Activated CD8-positive, alpha-beta memory T cell treated with anti-CD3 and anti-CD28 coated beads, Interleukin-2, amount 10 ng/mL, durations not matched to agents 7 days and 5 days (primary cell): ENCODE measurements at regions not wholly inside any gene's neighbourhood (a gene's known extent, or its start where the extent isn't known, plus 50 kb on each side); places are given as distances from the start of the nearest gene placed in this dataset.
"Not testable (repeated sequence)": the region's sequence is repeated elsewhere in the genome, so short reads cannot be mapped to it uniquely, and the experiment has no call there.

ENCODE experiments used
- ATAC-seq: fragments of 150-1000 bp; cut with Tn5 transposase; one replicate; pipeline ENCODE4 v1.10.0; 2021; ENCODE audit warnings: moderate library complexity
- CTCF ChIA-PET: fragments of 350-600 bp; sonication (Branson Sonifier 250); formaldehyde crosslinking; loops from one replicate; lab custom pipeline; 2021; ENCODE audit warnings: antibody characterized with exemption; lab: Charles Lee
- DNase-seq: peaks from one replicate; pipeline ENCODE4 v3.0.0-alpha.2; 2020
- H3K27ac Mint-ChIP-seq: one replicate; pipeline ENCODE4 v1.8.0; 2021; ENCODE audit warnings: mild to moderate bottlenecking, mixed read lengths
- H3K27me3 Mint-ChIP-seq: one replicate; pipeline ENCODE4 v1.8.0; 2021; ENCODE audit warnings: mixed read lengths
- H3K36me3 Mint-ChIP-seq: one replicate; pipeline ENCODE4 v1.8.0; 2021; ENCODE audit warnings: mild to moderate bottlenecking, mixed read lengths
- H3K4me1 Mint-ChIP-seq: one replicate; pipeline ENCODE4 v1.8.0; 2021; ENCODE audit warnings: mixed read lengths
- H3K4me3 Mint-ChIP-seq: one replicate; pipeline ENCODE4 v1.8.0; 2021; ENCODE audit warnings: mild to moderate bottlenecking, moderate library complexity, mixed read lengths
- H3K9me3 Mint-ChIP-seq: one replicate; pipeline ENCODE4 v1.8.0; 2022; ENCODE audit warnings: low read depth, mixed read lengths

- DNase-seq, H3K27ac Mint-ChIP-seq, ATAC-seq, CTCF ChIA-PET, H3K4me3 Mint-ChIP-seq, H3K4me1 Mint-ChIP-seq, H3K27me3 Mint-ChIP-seq, H3K9me3 Mint-ChIP-seq, H3K36me3 Mint-ChIP-seq: not testable (repeated sequence)
Measured at GRCh38 chr21:10416691-10417447, 104.5 kb upstream of the TPTE start.

GRCh38 chr21:10417551-10418002, 103.8 kb upstream of the TPTE start:
- ATAC-seq, CTCF ChIA-PET, H3K9me3 Mint-ChIP-seq, H3K4me3 Mint-ChIP-seq, H3K36me3 Mint-ChIP-seq, H3K27ac Mint-ChIP-seq, H3K27me3 Mint-ChIP-seq, DNase-seq, H3K4me1 Mint-ChIP-seq: not testable (repeated sequence)

- H3K27ac Mint-ChIP-seq, DNase-seq, H3K36me3 Mint-ChIP-seq, H3K9me3 Mint-ChIP-seq, CTCF ChIA-PET, ATAC-seq, H3K4me3 Mint-ChIP-seq, H3K4me1 Mint-ChIP-seq, H3K27me3 Mint-ChIP-seq: not testable (repeated sequence)
Measured at GRCh38 chr21:10418250-10419048, 102.9 kb upstream of the TPTE start.

- H3K4me1 Mint-ChIP-seq, H3K4me3 Mint-ChIP-seq, H3K9me3 Mint-ChIP-seq, CTCF ChIA-PET, H3K36me3 Mint-ChIP-seq, DNase-seq, H3K27me3 Mint-ChIP-seq, H3K27ac Mint-ChIP-seq, ATAC-seq: not testable (repeated sequence)
Measured at GRCh38 chr21:10421199-10421598, 100.2 kb upstream of the TPTE start.

- H3K9me3 Mint-ChIP-seq, H3K27me3 Mint-ChIP-seq, H3K4me3 Mint-ChIP-seq, CTCF ChIA-PET, ATAC-seq, H3K36me3 Mint-ChIP-seq, DNase-seq, H3K27ac Mint-ChIP-seq, H3K4me1 Mint-ChIP-seq: not testable (repeated sequence)
Measured at GRCh38 chr21:10421601-10422000, 99.8 kb upstream of the TPTE start.

- H3K9me3 Mint-ChIP-seq, H3K4me3 Mint-ChIP-seq, H3K4me1 Mint-ChIP-seq, ATAC-seq, H3K27ac Mint-ChIP-seq, H3K36me3 Mint-ChIP-seq, CTCF ChIA-PET, H3K27me3 Mint-ChIP-seq, DNase-seq: not testable (repeated sequence)
Measured at GRCh38 chr21:10424097-10424886, 97.1 kb upstream of the TPTE start.

- DNase-seq, H3K4me1 Mint-ChIP-seq, H3K36me3 Mint-ChIP-seq, H3K27me3 Mint-ChIP-seq, CTCF ChIA-PET, ATAC-seq, H3K27ac Mint-ChIP-seq, H3K4me3 Mint-ChIP-seq, H3K9me3 Mint-ChIP-seq: not testable (repeated sequence)
Measured at GRCh38 chr21:10424887-10425145, 96.6 kb upstream of the TPTE start.

GRCh38 chr21:10425856-10426255, 95.5 kb upstream of the TPTE start:
- no peaks in the 10 kb centered on the region for H3K36me3 Mint-ChIP-seq
- no peak overlapping the region for H3K4me3 Mint-ChIP-seq
- H3K4me1 Mint-ChIP-seq = no peaks in the 10 kb centered on the region
- H3K27ac Mint-ChIP-seq = no peak overlapping the region
- no peaks in the 10 kb centered on the region for H3K27me3 Mint-ChIP-seq
- ATAC-seq (no peak), DNase-seq (no peak)
- CTCF ChIA-PET = no interaction called here
- H3K9me3 Mint-ChIP-seq = no peaks in the 10 kb centered on the region

- H3K27me3 Mint-ChIP-seq, DNase-seq, H3K36me3 Mint-ChIP-seq, CTCF ChIA-PET, H3K27ac Mint-ChIP-seq, H3K4me1 Mint-ChIP-seq, ATAC-seq, H3K9me3 Mint-ChIP-seq, H3K4me3 Mint-ChIP-seq: not testable (repeated sequence)
Measured at GRCh38 chr21:10426812-10427211, 94.6 kb upstream of the TPTE start.

- H3K27me3 Mint-ChIP-seq, ATAC-seq, H3K4me1 Mint-ChIP-seq, DNase-seq, H3K27ac Mint-ChIP-seq, CTCF ChIA-PET, H3K9me3 Mint-ChIP-seq, H3K4me3 Mint-ChIP-seq, H3K36me3 Mint-ChIP-seq: not testable (repeated sequence)
Measured at GRCh38 chr21:10427277-10427676, 94.1 kb upstream of the TPTE start.

- H3K36me3 Mint-ChIP-seq, H3K9me3 Mint-ChIP-seq, H3K4me3 Mint-ChIP-seq, H3K27ac Mint-ChIP-seq, ATAC-seq, DNase-seq, H3K4me1 Mint-ChIP-seq, CTCF ChIA-PET, H3K27me3 Mint-ChIP-seq: not testable (repeated sequence)
Measured at GRCh38 chr21:10428981-10429534, 92.3 kb upstream of the TPTE start.

GRCh38 chr21:10430005-10430404, 91.4 kb upstream of the TPTE start:
- Mint-ChIP-seq H3K4me1 (no peaks in the 10 kb centered on the region), H3K9me3 (peaks cover 4% of the 10 kb centered on the region), H3K27ac (no peak overlapping the region), H3K4me3 (no peak overlapping the region), H3K36me3 (no peaks in the 10 kb centered on the region), H3K27me3 (no peaks in the 10 kb centered on the region)
- DNase-seq = no peak
- no peak for ATAC-seq
- CTCF ChIA-PET = no interaction called here

- CTCF ChIA-PET, H3K27ac Mint-ChIP-seq, DNase-seq, H3K27me3 Mint-ChIP-seq, ATAC-seq, H3K36me3 Mint-ChIP-seq, H3K4me3 Mint-ChIP-seq, H3K4me1 Mint-ChIP-seq, H3K9me3 Mint-ChIP-seq: not testable (repeated sequence)
Measured at GRCh38 chr21:10431995-10432394, 89.4 kb upstream of the TPTE start.
